SU-DHL-6 (cell line): ENCODE measurements at regions not wholly inside any gene's neighbourhood (a gene's known extent, or its start where the extent isn't known, plus 50 kb on each side); places are given as distances from the start of the nearest gene placed in this dataset.

Experiments used
- CTCF ChIP-seq: fragments of 200-600 bp; sonication (generic); IDR thresholded peaks from one replicate; pipeline ENCODE4 v1.5.1; 2017; ENCODE audit warnings: antibody characterized with exemption, mild to moderate bottlenecking, low read length, moderate library complexity; ENCODE audit not compliant: insufficient read depth, poor library complexity, severe bottlenecking
- EZH2phosphoT487 ChIP-seq: fragments of 200-600 bp; sonication (generic), shearing (Covaris generic); conservative IDR thresholded peaks from 2 replicates; pipeline ENCODE4 v1.6.1; 2018; ENCODE audit warnings: mild to moderate bottlenecking, antibody characterized with exemption, low read length, moderate library complexity, mixed read lengths

GRCh38 chr11:25876456-25876965 is 455.4 kb upstream of the ANO3 start:
- TF ChIP-seq CTCF = no peak
- TF ChIP-seq EZH2phosphoT487 = no peak
